Panc1 (cell line): ENCODE measurements at regions not wholly inside any gene's neighbourhood (a gene's known extent, or its start where the extent isn't known, plus 50 kb on each side); places are given as distances from the start of the nearest gene placed in this dataset.

Source experiments
- ATAC-seq: fragments of 200-7000 bp; cut with Tn5 transposase; 2 replicates; pipeline ENCODE4 v1.9.1; 2020; ENCODE audit warnings: mild to moderate bottlenecking, moderate library complexity
- BruUV-seq: library from RNA; stranded (reverse); fragments of 400-500 nt; replicated peaks from 2 replicates; lab custom pipeline; 2021; lab: Mats Ljungman, UMichigan
- CTCF ChIA-PET: fragments of 300-600 bp; sonication (Branson Sonifier 250); formaldehyde crosslinking; loops from one replicate; lab custom pipeline; 2022; ENCODE audit warnings: antibody characterized with exemption; lab: Charles Lee
- POLR2A ChIA-PET: fragments of 300-600 bp; sonication (Branson Sonifier 250); formaldehyde crosslinking; loops from one replicate; lab custom pipeline; 2022; ENCODE audit warnings: antibody characterized with exemption; lab: Charles Lee
- DNase-seq: peaks from one replicate; pipeline ENCODE4 v3.0.0-alpha.2; 2010; ENCODE audit warnings: low read depth, low spot score
- H3K27ac ChIP-seq: 2 replicates; pipeline ENCODE4 v1.5.1; 2011; ENCODE audit warnings: mild to moderate bottlenecking, low read length, inconsistent platforms
- H3K27me3 ChIP-seq: fragments of 200-500 bp; sonication (Bioruptor generic); 2 replicates; pipeline ENCODE4 v1.6.0; 2014; ENCODE audit warnings: low read length, inconsistent platforms; ENCODE audit not compliant: control insufficient read depth, insufficient read depth
- H3K36me3 ChIP-seq: fragments of 200-500 bp; sonication (Bioruptor generic); 2 replicates; pipeline ENCODE4 v1.5.1; 2014; ENCODE audit warnings: inconsistent platforms, mild to moderate bottlenecking, low read length, moderate library complexity; ENCODE audit not compliant: control insufficient read depth, insufficient read depth
- H3K4me1 ChIP-seq: 2 replicates; pipeline ENCODE4 v1.5.1; 2011; ENCODE audit warnings: inconsistent platforms, mild to moderate bottlenecking, low read length, moderate library complexity; ENCODE audit not compliant: control insufficient read depth, insufficient read depth
- H3K4me3 ChIP-seq, 2 experiments: 2 replicates each; pipeline ENCODE4 v1.5.1; 2011 to 2012; ENCODE audit warnings: low read depth in 2 of 2, low read length in 2 of 2, mild to moderate bottlenecking in 2 of 2, inconsistent platforms in 1 of 2, moderate library complexity in 1 of 2
- H3K9me3 ChIP-seq: fragments of 200-500 bp; sonication (Bioruptor generic); 2 replicates; pipeline ENCODE4 v1.5.1; 2014; ENCODE audit warnings: low read depth, mild to moderate bottlenecking, inconsistent platforms, low read length, moderate library complexity; ENCODE audit not compliant: control insufficient read depth, insufficient read depth
- POLR2AphosphoS5 ChIP-seq: IDR thresholded peaks from 2 replicates; pipeline ENCODE4 v1.6.1; 2012; ENCODE audit warnings: mild to moderate bottlenecking, low read depth, low read length, moderate library complexity
- REST ChIP-seq, 2 experiments: IDR thresholded peaks; 2 replicates each; pipeline ENCODE4 v1.6.1; 2011 to 2012; ENCODE audit warnings: low read depth in 2 of 2, control low read depth in 1 of 2, low read length in 1 of 2, mild to moderate bottlenecking in 1 of 2, moderate library complexity in 1 of 2; ENCODE audit not compliant: insufficient read depth in 1 of 2
- SIN3A ChIP-seq: IDR thresholded peaks from 2 replicates; pipeline ENCODE4 v1.6.1; 2012; ENCODE audit warnings: low read depth, mild to moderate bottlenecking, low read length, moderate library complexity, borderline replicate concordance; ENCODE audit not compliant: insufficient read depth
- TCF7L2 ChIP-seq: IDR thresholded peaks from 2 replicates; pipeline ENCODE4 v1.6.1; 2011; ENCODE audit warnings: mild to moderate bottlenecking, low read depth, low read length, inconsistent platforms
- in situ Hi-C: cut with HindIII; loops from 2 replicates; pipeline ENCODE4 v1.10.0; 2016; ENCODE audit warnings: low sequenced_read_pairs, low pct_unique_long_range_greater_than_20kb
- intact Hi-C: fragments of 100-400 bp; cut with micrococcal nuclease; formaldehyde crosslinking; loops from one replicate; pipeline ENCODE4 v1.10.0; 2022; ENCODE audit not compliant: unreplicated experiment
- TF ChIP-seq, protein P1 (sequence below): fragments of 450-650 bp; IDR thresholded peaks from 2 replicates; pipeline ENCODE4 v1.5.1; 2017; ENCODE audit warnings: mild to moderate bottlenecking

GRCh38 chr13:84487752-84488151, 605.5 kb upstream of the SLITRK1 start:
- DNase-seq, result no peak
- no peak overlapping the region for H3K4me3 ChIP-seq
- ChIA-PET POLR2A (no interaction called here), CTCF (no interaction called here)
- no peaks in the 10 kb centered on the region for H3K27me3 ChIP-seq
- H3K4me1 ChIP-seq, result no peaks in the 10 kb centered on the region
- no TSS peak for BruUV-seq
- no peak for TF ChIP-seq SIN3A
- intact Hi-C loops, result no loop called here
- no peaks in the 10 kb centered on the region for H3K9me3 ChIP-seq
- in situ Hi-C loops, result no loop called here
- H3K36me3 ChIP-seq, result no peaks in the 10 kb centered on the region
- ATAC-seq, result no peak
- no peak overlapping the region for H3K27ac ChIP-seq

GRCh38 chr13:84481958-84482357, 599.7 kb upstream of the SLITRK1 start:
- TF ChIP-seq REST (IDR thresholded peaks at IDR 0.05; ENCODE audit: insufficient read depth in 1 of 2, low read depth in 2 of 2, low read length in 1 of 2), result no peak
- no peak for TF ChIP-seq TCF7L2
- no peak for TF ChIP-seq SIN3A
- no peak for TF ChIP-seq POLR2AphosphoS5
- TF ChIP-seq, protein P1, sequence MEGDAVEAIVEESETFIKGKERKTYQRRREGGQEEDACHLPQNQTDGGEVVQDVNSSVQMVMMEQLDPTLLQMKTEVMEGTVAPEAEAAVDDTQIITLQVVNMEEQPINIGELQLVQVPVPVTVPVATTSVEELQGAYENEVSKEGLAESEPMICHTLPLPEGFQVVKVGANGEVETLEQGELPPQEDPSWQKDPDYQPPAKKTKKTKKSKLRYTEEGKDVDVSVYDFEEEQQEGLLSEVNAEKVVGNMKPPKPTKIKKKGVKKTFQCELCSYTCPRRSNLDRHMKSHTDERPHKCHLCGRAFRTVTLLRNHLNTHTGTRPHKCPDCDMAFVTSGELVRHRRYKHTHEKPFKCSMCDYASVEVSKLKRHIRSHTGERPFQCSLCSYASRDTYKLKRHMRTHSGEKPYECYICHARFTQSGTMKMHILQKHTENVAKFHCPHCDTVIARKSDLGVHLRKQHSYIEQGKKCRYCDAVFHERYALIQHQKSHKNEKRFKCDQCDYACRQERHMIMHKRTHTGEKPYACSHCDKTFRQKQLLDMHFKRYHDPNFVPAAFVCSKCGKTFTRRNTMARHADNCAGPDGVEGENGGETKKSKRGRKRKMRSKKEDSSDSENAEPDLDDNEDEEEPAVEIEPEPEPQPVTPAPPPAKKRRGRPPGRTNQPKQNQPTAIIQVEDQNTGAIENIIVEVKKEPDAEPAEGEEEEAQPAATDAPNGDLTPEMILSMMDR, result no peak
- DNase-seq, result no peak
- no peak overlapping the region for H3K27ac ChIP-seq
- no peak overlapping the region for H3K4me3 ChIP-seq
- ChIA-PET CTCF (no interaction called here), POLR2A (no interaction called here)
- H3K36me3 ChIP-seq, result no peaks in the 10 kb centered on the region
- intact Hi-C loops (no loop called here), in situ Hi-C loops (no loop called here)
- no peaks in the 10 kb centered on the region for H3K9me3 ChIP-seq
- no TSS peak for BruUV-seq
- H3K27me3 ChIP-seq, result no peaks in the 10 kb centered on the region
- no peaks in the 10 kb centered on the region for H3K4me1 ChIP-seq
- ATAC-seq, result no peak

DNA sequence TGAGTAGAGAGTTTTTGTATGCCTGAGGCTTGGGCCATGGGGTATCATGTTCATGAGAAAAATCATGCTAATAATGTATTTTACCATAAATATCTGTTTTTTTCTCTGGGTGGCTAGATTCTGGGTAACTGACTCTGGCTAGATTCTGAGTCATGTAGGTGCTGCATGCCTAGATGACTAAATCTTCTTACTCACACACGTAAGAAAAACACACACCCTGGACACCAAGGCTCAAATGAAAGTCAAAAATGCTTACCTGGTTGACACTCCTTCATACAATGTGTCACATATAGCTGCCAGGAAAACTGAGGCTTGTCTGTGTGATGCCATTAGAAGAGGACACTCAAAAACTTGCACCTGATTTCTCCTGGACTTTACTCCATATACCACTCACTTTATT, 597.4 kb upstream of the SLITRK1 start:
- TF ChIP-seq, protein P1, result no peak
- no peak for TF ChIP-seq REST (IDR thresholded peaks at IDR 0.05; ENCODE audit: insufficient read depth in 1 of 2, low read depth in 2 of 2, low read length in 1 of 2)
- no peak for TF ChIP-seq TCF7L2
- TF ChIP-seq POLR2AphosphoS5, result no peak
- TF ChIP-seq SIN3A, result no peak
- DNase-seq, result no peak
- CTCF ChIA-PET, result no interaction called here
- no peaks in the 10 kb centered on the region for H3K36me3 ChIP-seq
- BruUV-seq, result no TSS peak
- intact Hi-C loops (no loop called here), in situ Hi-C loops (no loop called here)
- H3K4me3 ChIP-seq, result no peak overlapping the region
- H3K9me3 ChIP-seq, result no peaks in the 10 kb centered on the region
- no peak for ATAC-seq
- H3K4me1 ChIP-seq, result no peaks in the 10 kb centered on the region
- H3K27ac ChIP-seq, result no peak overlapping the region
- POLR2A ChIA-PET, result no interaction called here
- no peaks in the 10 kb centered on the region for H3K27me3 ChIP-seq
